Karpas-422 (cell line): ENCODE measurements at regions not wholly inside any gene's neighbourhood (a gene's known extent, or its start where the extent isn't known, plus 50 kb on each side); places are given as distances from the start of the nearest gene placed in this dataset.
"Not testable (repeated sequence)": the region's sequence is repeated elsewhere in the genome, so short reads cannot be mapped to it uniquely, and the experiment has no call there.

Experiments used
- DNase-seq: peaks from one replicate; pipeline ENCODE4 v3.0.0-alpha.2; 2015
- H2AFZ ChIP-seq: fragments of 200-600 bp; sonication (generic); 2 replicates; pipeline ENCODE4 v1.6.1; 2014; ENCODE audit warnings: antibody characterized with exemption, low read length, mixed read lengths
- H3K27ac ChIP-seq: fragments of 200-600 bp; sonication (generic); 2 replicates; pipeline ENCODE4 v1.5.1; 2014; ENCODE audit warnings: mild to moderate bottlenecking, low read length, moderate library complexity
- H3K27me3 ChIP-seq: fragments of 200-600 bp; sonication (generic); 2 replicates; pipeline ENCODE4 v1.6.1; 2014; ENCODE audit warnings: low read length, mixed read lengths
- H3K36me3 ChIP-seq: fragments of 200-600 bp; sonication (generic); 2 replicates; pipeline ENCODE4 v1.6.1; 2014; ENCODE audit warnings: low read length, mixed read lengths; ENCODE audit not compliant: insufficient read depth
- H3K4me1 ChIP-seq: fragments of 200-600 bp; sonication (generic); 2 replicates; pipeline ENCODE4 v1.6.1; 2014; ENCODE audit warnings: mild to moderate bottlenecking, low read length, mixed read lengths
- H3K4me2 ChIP-seq: fragments of 200-600 bp; sonication (generic); 2 replicates; pipeline ENCODE4 v1.6.1; 2014; ENCODE audit warnings: low read length, low read depth, mild to moderate bottlenecking; ENCODE audit not compliant: poor library complexity, severe bottlenecking
- H3K4me3 ChIP-seq: fragments of 200-600 bp; sonication (generic); 2 replicates; pipeline ENCODE4 v1.5.1; 2014; ENCODE audit warnings: mild to moderate bottlenecking, antibody characterized with exemption, low read length, mixed read lengths
- H3K79me2 ChIP-seq: fragments of 200-600 bp; sonication (generic); 2 replicates; pipeline ENCODE4 v1.6.1; 2014; ENCODE audit warnings: mild to moderate bottlenecking, low read length, mixed read lengths
- H3K9ac ChIP-seq: fragments of 200-600 bp; sonication (generic); 2 replicates; pipeline ENCODE4 v1.6.0; 2014; ENCODE audit warnings: low read length
- H3K9me2 ChIP-seq: fragments of 200-600 bp; sonication (generic), shearing (Covaris generic); replicated peaks from 2 replicates; pipeline ENCODE4 v1.6.0; 2014; ENCODE audit warnings: mild to moderate bottlenecking, low read length, moderate library complexity; ENCODE audit not compliant: insufficient read depth
- H3K9me3 ChIP-seq: fragments of 300-700, 200-600 bp; sonication (generic); 2 replicates; pipeline ENCODE4 v1.6.1; 2014; ENCODE audit warnings: low read length, mixed read lengths
- H4K20me1 ChIP-seq: fragments of 200-600 bp; sonication (generic); 2 replicates; pipeline ENCODE4 v1.6.1; 2014; ENCODE audit warnings: mild to moderate bottlenecking, antibody characterized with exemption, low read length, low read depth; ENCODE audit not compliant: insufficient read depth

- H3K9me3 ChIP-seq, H3K36me3 ChIP-seq, H4K20me1 ChIP-seq, H3K27ac ChIP-seq, H3K4me2 ChIP-seq, H2AFZ ChIP-seq, H3K79me2 ChIP-seq, H3K27me3 ChIP-seq, H3K9me2 ChIP-seq, H3K4me3 ChIP-seq, DNase-seq, H3K9ac ChIP-seq, H3K4me1 ChIP-seq: not testable (repeated sequence)
Observed at GRCh38 chr5:74437870-74438269, 202.7 kb downstream of the ENC1 start.

GRCh38 chr5:74433896-74434829 lies 206.4 kb downstream of the ENC1 start:
- Histone ChIP-seq H3K4me2 (no peak overlapping the region), H3K4me1 (no peaks in the 10 kb centered on the region), H3K9me2 (no peaks in the 10 kb centered on the region), H3K27ac (no peak overlapping the region), H3K9ac (no peak overlapping the region), H3K9me3 (no peaks in the 10 kb centered on the region), H3K36me3 (no peaks in the 10 kb centered on the region), H2AFZ (no peak overlapping the region), H3K79me2 (no peaks in the 10 kb centered on the region), H3K27me3 (no peaks in the 10 kb centered on the region), H3K4me3 (no peak overlapping the region), H4K20me1 (no peaks in the 10 kb centered on the region)
- no peak for DNase-seq

DNA sequence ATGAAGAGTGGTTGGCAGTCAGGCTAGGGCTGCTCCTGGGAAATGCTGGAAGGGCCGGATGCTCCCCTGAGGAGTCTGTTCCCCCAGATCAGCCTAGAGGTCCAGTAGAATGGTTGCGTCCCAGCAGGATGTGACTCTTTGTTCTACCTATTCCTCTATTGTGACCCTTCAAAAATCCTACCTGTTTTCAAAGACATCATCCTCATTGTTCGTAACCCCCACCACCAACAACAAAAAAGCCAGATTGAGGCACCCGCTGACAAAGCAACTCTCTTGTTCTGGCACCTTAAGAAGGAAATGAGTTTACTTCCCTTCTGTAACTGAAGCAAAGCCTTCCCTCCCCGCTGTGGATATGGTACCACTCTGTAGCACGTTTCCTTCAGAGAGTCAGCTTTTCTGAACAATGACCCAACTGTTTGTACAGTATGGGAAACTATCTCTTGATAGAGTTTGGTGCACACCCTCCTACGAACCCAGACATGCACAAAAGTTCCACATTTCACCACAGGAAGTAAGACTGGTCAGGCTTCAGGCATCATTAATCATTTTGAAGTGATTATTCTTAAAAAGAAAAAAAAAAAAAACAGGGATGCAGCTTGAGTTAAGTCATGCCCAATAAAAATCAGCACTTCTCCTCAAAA lies 207.2 kb downstream of the ENC1 start:
- no peak overlapping the region for H3K4me2 ChIP-seq
- no peaks in the 10 kb centered on the region for H3K9me3 ChIP-seq
- H3K27me3 ChIP-seq: no peaks in the 10 kb centered on the region
- H3K27ac ChIP-seq: no peak overlapping the region
- H3K4me1 ChIP-seq: no peaks in the 10 kb centered on the region
- no peak overlapping the region for H2AFZ ChIP-seq
- H3K36me3 ChIP-seq: no peaks in the 10 kb centered on the region
- no peak overlapping the region for H3K4me3 ChIP-seq
- no peak for DNase-seq
- H4K20me1 ChIP-seq: no peaks in the 10 kb centered on the region
- no peaks in the 10 kb centered on the region for H3K79me2 ChIP-seq
- no peak overlapping the region for H3K9ac ChIP-seq
- H3K9me2 ChIP-seq: no peaks in the 10 kb centered on the region

GRCh38 chr5:74432721-74433120 lies 207.8 kb downstream of the ENC1 start:
- H4K20me1 ChIP-seq: no peaks in the 10 kb centered on the region
- H2AFZ ChIP-seq: no peak overlapping the region
- no peaks in the 10 kb centered on the region for H3K79me2 ChIP-seq
- H3K4me2 ChIP-seq: no peak overlapping the region
- no peaks in the 10 kb centered on the region for H3K4me1 ChIP-seq
- no peaks in the 10 kb centered on the region for H3K9me2 ChIP-seq
- H3K9ac ChIP-seq: no peak overlapping the region
- H3K36me3 ChIP-seq: no peaks in the 10 kb centered on the region
- no peaks in the 10 kb centered on the region for H3K27me3 ChIP-seq
- H3K9me3 ChIP-seq: no peaks in the 10 kb centered on the region
- no peak overlapping the region for H3K4me3 ChIP-seq
- H3K27ac ChIP-seq: no peak overlapping the region
- no peak for DNase-seq

DNA sequence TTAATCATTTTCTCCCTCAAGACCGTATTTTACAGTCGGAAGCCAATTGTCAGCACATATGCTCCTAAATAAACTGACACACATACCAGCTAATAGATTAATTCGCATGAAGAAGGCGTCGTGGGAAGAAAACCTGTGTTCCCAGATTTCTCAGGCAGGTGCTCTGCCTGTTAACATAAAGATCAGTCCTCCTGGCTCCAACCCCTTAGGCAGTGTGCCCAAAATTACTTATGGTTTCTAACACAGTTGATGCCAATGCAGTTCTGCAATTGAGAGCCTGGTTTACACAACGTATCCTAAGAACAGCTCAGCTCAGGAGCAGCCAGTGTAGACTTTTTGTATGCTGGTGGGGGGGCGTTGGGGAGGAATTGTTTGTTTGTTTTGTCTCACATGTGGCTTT lies 208.3 kb downstream of the ENC1 start:
- no peak overlapping the region for H3K27ac ChIP-seq
- H4K20me1 ChIP-seq: no peaks in the 10 kb centered on the region
- H3K79me2 ChIP-seq: no peaks in the 10 kb centered on the region
- no peaks in the 10 kb centered on the region for H3K27me3 ChIP-seq
- H3K9me3 ChIP-seq: no peaks in the 10 kb centered on the region
- no peaks in the 10 kb centered on the region for H3K9me2 ChIP-seq
- H3K4me2 ChIP-seq: no peak overlapping the region
- no peak overlapping the region for H3K4me3 ChIP-seq
- no peak for DNase-seq
- no peaks in the 10 kb centered on the region for H3K4me1 ChIP-seq
- no peak overlapping the region for H3K9ac ChIP-seq
- H3K36me3 ChIP-seq: no peaks in the 10 kb centered on the region
- no peak overlapping the region for H2AFZ ChIP-seq

- H3K4me2 ChIP-seq: no peak overlapping the region
- no peak overlapping the region for H3K9ac ChIP-seq
- H3K27me3 ChIP-seq: no peaks in the 10 kb centered on the region
- no peak overlapping the region for H2AFZ ChIP-seq
- no peak for DNase-seq
- no peaks in the 10 kb centered on the region for H3K9me2 ChIP-seq
- no peaks in the 10 kb centered on the region for H3K9me3 ChIP-seq
- no peaks in the 10 kb centered on the region for H3K4me1 ChIP-seq
- H3K36me3 ChIP-seq: no peaks in the 10 kb centered on the region
- H4K20me1 ChIP-seq: no peaks in the 10 kb centered on the region
- no peak overlapping the region for H3K27ac ChIP-seq
- H3K4me3 ChIP-seq: no peak overlapping the region
- H3K79me2 ChIP-seq: no peaks in the 10 kb centered on the region
Observed at GRCh38 chr5:74431290-74431669, 209.2 kb downstream of the ENC1 start.

- no peak overlapping the region for H2AFZ ChIP-seq
- H3K27ac ChIP-seq: no peak overlapping the region
- H3K4me2 ChIP-seq: no peak overlapping the region
Observed at GRCh38 chr5:74430631-74431289, 209.8 kb downstream of the ENC1 start.

DNA sequence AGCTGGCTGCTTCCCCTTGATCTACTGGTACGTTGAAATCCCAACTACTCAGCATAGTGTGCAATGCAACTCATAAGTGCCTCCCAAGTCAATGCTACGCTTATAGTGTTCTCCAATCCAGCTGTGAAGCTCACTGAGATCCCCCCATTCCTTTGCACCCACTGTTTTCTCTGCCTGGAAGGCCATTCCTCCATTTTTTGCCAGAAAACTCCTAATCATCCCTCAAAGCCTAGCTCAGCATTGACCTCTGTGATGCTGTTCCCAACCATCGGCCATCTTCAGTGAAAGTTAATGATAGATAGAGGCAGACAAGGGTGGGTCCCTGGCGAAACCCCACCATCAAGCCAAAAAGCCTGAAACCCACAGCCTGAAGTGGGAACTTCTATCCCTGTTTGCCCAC lies 211.0 kb downstream of the ENC1 start:
- Histone ChIP-seq H4K20me1 (no peaks in the 10 kb centered on the region), H3K79me2 (no peaks in the 10 kb centered on the region), H3K27me3 (no peaks in the 10 kb centered on the region), H3K9ac (no peak overlapping the region), H3K4me2 (no peak overlapping the region), H2AFZ (no peak overlapping the region), H3K9me3 (no peaks in the 10 kb centered on the region), H3K27ac (no peak overlapping the region), H3K9me2 (no peaks in the 10 kb centered on the region), H3K4me3 (no peak overlapping the region), H3K4me1 (no peaks in the 10 kb centered on the region), H3K36me3 (no peaks in the 10 kb centered on the region)
- no peak for DNase-seq

More at GRCh38 chr5:74430631-74431289, 209.8 kb downstream of the ENC1 start:
- no peaks in the 10 kb centered on the region for H3K27me3 ChIP-seq
- H3K4me3 ChIP-seq: no peak overlapping the region
- H3K9me2 ChIP-seq: no peaks in the 10 kb centered on the region
- no peaks in the 10 kb centered on the region for H3K79me2 ChIP-seq
- no peaks in the 10 kb centered on the region for H3K4me1 ChIP-seq
- no peaks in the 10 kb centered on the region for H3K36me3 ChIP-seq
- H3K9me3 ChIP-seq: no peaks in the 10 kb centered on the region
- no peak for DNase-seq
- H3K9ac ChIP-seq: no peak overlapping the region
- H4K20me1 ChIP-seq: no peaks in the 10 kb centered on the region
